Tibial nerve (tissue), 3 donors: ENCODE measurements at regions not wholly inside any gene's neighbourhood (a gene's known extent, or its start where the extent isn't known, plus 50 kb on each side); places are given as distances from the start of the nearest gene placed in this dataset.

Source experiments
- CTCF ChIP-seq, 5 experiments: fragments of 200-600 bp in 3 of 5; fragments of 450-650 bp in 2 of 5; sonication (generic) in 3 of 5; IDR thresholded peaks; one replicate each; pipeline ENCODE4 v1.5.1; 2016 to 2019; ENCODE audit warnings: antibody characterized with exemption in 5 of 5, mild to moderate bottlenecking in 3 of 5, moderate library complexity in 2 of 5
- POLR2A ChIP-seq, 2 donors: fragments of 450-650 bp; IDR thresholded peaks; one replicate each; pipeline ENCODE4 v1.6.1; 2017; ENCODE audit warnings: antibody characterized with exemption in 2 of 2, mild to moderate bottlenecking in 2 of 2, moderate library complexity in 2 of 2

DNA sequence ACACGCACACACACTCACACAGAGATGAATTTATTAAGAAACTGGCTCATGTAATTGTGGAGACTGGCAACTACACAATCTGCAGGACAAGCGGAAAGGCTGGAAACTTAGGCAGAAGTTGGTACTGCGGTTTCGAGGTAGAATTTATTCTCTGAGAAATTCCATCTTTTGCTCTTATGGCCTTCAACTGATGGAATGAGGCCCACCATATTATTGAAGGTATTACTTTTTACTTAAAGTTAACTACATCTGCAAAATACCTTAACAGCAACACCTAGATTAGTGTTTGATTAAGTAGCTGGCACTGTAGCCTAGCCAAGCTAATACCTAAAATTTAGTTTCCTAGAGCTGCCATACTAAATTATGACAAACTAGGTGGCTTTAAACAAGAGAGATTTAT, 384.0 kb upstream of the UBE2E3 start:
- TF ChIP-seq POLR2A (IDR thresholded peaks at IDR 0.05) = no peak
- no peak for TF ChIP-seq CTCF (IDR thresholded peaks at IDR 0.05)
